Activated CD4-positive, alpha-beta T cell treated with anti-CD3 and anti-CD28 coated beads, Interleukin-2, amount 50 U/mL, for 24 hours (primary cell): ENCODE measurements at regions not wholly inside any gene's neighbourhood (a gene's known extent, or its start where the extent isn't known, plus 50 kb on each side); places are given as distances from the start of the nearest gene placed in this dataset.

ENCODE experiments used
- DNase-seq, 2 donors: peaks; one replicate each; pipeline ENCODE4 v3.0.0-alpha.2; 2020; ENCODE audit warnings: low read depth in 1 of 2, low spot score in 1 of 2

DNA sequence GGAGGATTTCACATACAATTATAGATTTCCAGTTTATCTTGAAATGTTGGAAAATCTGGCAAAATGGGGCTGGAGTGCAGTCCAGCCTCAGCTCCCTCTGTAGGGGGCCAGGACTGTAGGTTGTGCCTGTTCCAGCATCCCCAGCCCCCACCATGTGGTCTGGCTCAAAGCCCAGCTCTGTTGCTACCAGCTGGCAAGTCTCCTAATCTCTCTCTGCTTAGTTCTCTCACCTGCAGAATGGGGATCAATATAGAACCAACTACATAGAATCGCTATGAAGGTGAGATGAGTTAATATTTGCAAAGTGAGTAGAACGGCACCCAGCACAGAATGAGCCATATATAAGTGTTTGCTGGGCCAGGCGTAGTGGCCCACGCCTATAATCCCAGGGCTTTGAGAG, 50.0 kb upstream of the TARDBP start:
- DNase-seq = no peak
